ENCODE measurements at regions not wholly inside any gene's neighbourhood (a gene's known extent, or its start where the extent isn't known, plus 50 kb on each side); places are given as distances from the start of the nearest gene placed in this dataset.
A peak's percentile ranks its signal among the peaks of the same experiment; 100 is the strongest.

DNA sequence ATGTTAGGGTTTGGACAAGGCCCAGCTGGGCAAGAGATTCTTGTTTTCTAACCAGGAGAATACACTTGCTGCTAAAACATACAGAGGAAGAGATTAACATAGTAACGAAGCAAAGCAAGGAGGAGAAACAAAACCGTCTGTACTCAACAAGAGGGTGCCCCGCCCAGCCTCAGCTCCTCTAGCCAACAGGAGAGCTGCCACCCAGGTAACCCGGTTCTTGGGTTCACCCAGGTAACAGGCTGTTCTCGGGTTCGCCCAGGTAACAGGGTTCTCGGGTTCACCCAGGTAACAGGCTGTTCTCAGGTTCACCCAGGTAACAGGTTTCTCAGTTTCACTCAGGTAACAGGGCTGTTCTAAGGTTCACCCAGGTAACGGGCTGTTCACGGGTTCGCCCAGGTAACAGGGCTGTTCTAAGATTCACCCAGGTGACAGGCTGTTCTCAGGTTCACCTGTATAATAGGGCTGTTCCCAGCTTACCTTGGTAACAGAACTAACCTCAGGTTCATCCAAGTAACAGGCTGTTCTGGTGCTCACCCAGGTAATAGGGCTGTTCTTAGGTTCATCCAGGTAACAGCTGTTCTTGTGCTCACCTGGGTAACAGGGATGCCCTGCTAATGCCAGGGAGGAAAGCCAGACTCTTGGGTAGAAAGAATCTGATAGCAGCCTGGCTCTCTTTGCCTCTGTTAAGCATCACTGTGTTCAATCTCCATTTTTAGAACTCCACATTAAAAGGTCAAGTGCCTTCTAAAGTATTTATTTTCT is 271.6 kb downstream of the SYK start:
- no peak for DNase-seq

DNA sequence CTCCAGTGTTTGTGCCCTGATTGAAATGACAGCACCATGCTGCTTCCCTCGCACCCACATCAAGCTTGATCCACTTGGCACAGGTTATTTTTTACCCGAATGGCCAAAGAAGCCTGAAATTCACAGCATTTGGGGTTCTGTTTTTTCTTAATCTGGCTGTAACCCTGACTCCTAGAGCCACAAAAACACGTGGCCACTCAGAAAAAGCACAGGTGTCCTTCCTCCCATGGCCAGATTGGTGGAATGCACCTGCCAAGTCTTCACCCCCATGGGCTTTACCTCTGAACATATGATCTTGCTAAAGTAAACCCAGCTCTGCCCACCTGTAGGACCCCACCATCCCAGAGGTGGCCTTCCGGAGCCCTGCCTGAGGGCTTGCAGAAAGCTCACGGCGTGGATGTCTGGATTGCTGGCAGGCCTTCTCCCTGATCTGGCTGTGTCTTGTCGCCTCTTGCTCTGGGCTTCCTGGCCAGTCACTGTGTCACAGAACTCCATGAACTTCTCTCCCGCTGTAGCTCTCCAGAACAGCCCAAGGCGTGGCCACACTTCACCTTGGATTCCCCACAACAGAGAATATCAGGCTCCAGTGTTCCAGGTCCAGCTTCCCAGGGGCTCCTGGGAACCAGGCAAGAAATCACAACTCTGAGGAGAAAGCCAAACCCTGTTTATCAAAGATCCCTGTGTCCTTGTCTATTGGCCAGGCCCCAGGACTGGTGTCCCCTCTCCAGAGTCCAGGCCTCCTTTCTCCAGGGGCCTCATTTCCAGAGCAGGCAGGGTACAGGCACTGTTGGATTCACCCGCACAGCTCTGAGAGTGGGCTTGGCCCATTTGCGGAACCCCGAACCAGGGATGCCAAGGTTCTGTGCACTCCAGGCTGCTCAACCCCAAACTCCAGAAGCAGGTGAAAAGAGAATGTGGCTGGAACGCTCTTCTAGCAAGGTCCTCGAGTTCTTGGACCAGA is 272.5 kb downstream of the SYK start:
- no peak for DNase-seq

DNA sequence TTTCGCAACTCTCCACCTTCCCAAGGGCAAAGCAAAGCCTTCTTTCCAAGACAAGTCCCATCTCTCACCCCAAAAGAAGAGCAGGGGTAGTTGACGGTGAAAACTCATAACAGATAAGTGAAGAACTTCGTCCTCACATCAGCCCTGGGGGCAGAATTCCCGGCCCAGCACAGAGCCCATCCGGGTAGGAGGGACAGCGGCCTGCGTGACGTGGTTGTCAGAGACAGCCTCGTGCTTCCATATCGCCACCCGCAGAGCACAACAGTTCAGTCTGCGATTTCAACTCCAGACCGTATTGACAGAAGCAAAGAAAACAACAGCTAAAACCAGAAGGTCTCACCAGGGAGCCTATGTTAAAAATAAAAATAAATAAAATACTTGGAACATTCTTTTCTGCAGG is 273.2 kb downstream of the SYK start:
- DNase-seq: no peak

DNA sequence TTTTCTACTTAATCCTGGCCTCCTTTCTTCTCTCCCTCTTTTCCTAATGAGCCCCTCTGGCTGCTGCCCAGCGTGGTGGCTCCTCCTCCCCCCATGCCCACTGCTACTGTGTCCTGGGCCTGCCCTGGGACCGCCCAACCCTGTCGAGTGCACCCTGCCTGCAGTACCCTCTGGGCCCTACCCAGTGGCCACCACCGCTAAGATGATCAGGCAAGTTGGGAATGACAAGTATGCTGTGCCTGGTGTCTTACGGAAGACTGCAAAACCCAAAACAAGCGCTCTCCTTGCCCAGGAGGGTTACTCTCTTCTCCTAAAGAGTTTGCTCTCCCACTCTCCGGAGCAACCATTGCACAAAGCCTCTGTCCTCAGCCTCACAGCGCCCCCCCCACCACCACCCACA is 273.7 kb downstream of the SYK start:
- DNase-seq: no peak

DNA sequence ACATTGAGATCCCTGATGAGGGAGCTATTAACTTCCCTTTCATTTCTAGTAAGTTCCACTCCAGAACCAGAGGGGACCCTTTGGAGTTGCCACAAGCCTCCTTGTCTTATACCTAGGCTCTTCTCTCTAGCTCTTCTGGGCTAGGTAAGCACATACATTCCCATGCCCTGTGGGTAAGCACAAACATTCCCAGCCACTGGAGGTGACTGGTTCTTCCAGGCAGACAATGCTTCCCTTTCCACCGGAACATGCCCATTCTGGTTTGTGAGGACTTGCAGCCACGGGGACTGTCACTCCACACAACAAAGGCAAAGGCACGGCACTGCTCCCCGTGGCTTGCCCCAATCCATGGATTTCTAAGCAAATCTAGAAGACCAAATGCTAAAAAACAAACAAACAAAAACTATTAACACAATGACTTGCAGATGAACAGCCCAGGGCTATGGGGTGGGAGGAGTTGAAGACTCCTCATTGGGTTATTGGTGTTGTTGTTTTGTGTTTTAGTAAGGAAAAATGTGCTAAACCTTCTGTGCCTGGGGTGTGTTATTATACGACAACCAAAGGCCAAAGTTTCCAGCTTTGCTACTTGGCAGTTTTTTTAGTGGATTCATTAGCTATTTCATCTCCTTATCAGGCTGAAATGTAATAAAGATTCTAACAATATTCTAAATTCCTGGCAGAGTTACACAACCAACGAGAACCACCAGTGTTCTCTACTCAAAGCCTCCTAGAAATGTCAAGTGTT is 276.2 kb downstream of the SYK start:
- no peak for DNase-seq

DNA sequence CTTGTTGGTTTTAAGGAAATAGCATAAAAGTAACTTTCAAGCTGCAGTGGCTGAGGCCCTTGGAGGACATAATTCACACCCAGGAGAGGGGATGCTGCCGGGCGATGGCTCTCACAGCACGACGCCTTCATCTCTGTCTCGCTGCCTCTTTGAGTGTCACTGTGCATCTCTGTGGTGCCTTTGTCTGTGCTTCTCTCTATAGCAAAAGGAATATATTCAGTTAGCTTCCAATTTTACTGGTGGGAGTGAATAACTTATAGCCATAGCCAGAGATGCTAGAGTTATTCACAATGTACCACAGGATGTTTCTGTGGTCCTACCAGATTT is 276.7 kb downstream of the SYK start:
- no peak for DNase-seq

DNA sequence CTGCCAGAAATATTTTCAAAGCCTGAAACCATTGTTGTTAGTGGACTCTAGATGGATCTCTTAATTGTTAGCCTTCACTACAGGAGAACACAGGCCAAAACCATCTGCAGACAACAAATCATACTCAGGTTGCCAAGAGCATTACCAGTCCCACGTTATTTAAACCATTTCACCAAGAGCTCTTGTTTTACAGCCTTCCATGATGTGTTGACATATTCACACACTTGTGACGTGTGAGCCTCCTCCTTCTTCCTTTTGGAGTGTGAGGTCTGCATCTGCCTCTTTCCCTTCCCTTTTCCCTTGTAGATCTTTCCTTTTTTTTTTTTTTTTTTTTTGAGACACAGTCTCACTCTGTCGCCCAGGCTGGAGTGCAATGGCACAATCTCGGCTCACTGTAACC is 279.0 kb downstream of the AUH start:
- DNase-seq: no peak

DNA sequence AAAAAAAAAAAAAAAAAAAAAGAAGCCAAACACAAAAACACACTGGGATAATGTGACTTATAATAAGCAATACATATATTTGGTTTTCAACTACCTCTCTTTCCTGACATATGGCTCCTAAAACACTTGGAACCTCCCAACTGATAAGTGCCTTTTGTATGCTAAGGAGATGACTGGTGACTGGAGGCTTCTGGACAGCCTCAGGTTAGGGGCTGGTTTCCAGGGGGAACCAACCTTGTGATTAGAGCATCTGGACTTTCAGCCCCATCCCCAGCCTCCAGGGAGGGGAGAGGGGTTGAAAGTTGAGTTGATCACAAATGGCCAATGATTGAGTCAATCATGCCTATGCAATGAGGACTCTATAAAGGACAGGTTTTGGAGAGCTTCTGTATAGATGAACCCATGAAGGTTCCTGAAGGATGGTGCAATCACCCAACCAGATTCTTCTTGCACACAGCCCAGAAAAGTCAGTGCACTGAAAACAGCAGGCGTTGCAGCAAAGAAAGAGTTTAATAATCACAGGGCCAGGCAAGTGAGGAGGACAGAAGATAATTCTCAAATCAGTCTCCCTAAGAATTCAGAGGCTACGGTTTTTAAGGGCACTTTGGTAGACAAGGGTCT is 276.7 kb downstream of the AUH start:
- no peak for DNase-seq

DNA sequence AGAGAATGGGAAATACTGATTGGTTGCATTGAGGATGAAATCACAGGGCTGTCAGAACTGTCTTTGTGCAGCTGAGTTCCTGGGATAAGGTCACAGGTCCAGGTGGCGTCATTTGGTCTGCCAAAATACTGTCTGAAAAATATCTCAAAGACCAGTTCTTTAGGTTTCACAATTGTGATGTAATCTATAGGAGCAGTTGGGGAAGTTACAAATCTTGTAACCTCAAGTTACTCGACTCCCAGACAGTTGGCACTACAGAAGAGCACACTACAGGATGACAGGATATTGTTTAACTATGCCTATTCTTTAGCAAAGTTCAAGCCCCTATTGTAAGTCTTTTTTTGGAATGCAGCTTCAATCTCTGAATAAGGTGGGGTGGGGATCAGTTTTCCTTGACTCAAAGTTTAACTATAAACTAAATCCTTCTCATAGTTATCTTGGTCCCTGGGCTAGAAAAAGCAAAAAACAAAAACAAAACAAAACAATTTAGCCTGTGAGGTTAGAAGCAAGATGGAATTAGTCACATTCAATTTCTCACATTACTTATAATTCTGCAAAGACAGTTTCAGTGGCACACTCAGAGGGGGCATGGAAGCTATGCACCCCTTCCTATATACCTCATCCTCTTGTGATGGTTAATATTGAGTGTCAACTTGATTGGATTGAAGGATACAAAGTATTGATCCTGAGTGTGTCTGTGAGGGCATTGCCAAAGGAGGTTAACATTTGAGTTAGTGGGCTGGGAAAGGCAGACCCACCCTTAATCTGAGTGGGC is 276.0 kb downstream of the AUH start:
- no peak for DNase-seq

DNA sequence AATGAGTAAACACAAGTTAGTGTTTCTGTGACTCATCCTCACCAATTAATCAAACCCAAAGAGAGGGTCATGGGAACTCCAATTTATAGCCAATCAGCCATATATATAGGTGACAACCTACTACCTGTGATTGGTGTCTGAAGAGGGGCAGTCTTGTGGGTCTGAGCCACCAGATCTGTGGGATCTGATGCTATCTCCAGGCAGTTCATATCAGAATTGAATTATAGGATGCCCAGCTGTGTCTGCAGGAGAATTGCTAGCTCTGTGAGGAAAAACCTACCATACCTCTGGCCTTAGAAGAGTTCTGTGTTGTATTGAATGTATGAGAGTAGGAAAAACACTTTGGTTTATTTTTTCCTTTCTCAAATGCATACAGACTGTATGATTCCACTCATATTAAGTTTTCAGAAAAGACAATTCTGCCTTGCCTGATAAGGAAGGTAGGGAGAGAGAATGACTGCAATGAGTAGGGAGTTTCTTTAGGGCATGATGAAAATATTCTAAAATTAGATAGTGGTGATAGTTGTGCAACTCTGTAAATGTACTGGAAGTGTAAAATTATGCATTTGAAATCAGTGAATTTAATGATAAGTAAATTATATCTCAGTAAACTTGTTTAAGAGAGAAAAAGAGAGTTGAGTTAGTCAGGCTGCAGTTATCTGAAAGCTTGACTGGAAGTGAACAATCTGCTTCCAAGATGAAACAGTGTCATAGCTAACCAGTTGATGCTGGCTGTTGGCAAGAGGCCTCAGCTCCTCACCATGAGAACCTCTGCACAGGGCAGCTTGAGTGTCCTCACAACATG is 274.9 kb downstream of the AUH start:
- no peak for DNase-seq

DNA sequence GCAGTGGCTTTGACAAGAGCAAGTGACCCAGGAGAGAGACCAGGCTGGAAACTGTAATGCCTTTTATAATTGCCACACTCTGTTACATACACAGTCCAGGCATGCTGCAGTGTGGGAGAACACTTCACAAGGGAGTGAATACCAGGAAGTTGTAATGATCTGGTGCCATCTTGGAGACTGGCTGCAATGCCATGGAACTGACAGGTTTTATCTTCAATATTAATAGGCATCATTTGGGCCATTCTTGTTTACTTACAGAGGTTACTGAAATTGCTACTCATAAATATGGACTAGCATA is 274.3 kb downstream of the AUH start:
- no peak for DNase-seq

DNA sequence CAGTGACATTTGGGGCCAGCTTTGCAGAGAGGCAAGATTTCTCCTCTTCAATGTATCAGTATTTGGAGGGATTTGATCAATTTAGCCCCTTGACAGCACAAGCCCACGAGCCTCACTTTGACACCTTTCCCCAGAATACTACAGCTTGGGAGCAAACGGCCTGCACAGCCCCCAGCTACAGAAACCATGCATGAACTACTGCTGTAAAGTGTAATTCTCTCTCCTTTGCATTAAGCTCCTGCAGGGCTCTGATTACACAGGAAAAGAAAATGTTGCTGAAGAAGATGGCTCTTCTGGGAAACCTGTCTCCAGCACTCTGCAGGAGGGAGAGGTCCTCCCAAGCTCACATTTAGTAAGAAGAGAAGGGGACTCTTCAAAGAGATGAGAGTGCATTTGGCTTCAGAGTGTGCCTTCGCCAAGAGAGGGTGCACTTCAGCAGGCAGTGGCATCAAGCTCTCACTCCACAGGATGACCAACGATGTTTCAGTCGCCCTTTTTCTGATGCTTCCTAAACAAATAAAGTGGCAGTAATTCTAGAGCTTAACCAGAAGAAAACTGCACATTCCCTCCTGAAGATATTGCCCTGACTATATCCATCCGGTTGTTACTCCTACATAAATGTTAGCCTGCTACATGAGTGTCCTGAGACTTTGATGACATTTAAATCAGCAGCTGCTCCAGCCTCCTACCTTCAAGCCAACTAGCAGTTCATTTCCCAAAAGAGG is 272.2 kb downstream of the AUH start:
- DNase-seq: no peak

DNA sequence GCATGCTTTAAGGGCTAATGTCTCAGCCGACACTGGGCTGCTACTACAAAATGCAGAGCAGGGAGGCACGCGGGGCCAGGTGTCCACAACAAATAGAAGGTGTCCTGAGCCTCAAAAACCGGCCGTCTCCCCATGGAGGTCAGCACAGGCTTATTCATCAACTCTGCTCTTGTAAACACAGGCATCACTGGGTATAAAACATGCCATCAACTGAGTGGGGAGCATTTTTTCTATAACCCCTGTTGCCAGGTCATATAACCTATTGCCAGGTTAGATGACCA is 271.6 kb downstream of the AUH start:
- DNase-seq: no peak

DNA sequence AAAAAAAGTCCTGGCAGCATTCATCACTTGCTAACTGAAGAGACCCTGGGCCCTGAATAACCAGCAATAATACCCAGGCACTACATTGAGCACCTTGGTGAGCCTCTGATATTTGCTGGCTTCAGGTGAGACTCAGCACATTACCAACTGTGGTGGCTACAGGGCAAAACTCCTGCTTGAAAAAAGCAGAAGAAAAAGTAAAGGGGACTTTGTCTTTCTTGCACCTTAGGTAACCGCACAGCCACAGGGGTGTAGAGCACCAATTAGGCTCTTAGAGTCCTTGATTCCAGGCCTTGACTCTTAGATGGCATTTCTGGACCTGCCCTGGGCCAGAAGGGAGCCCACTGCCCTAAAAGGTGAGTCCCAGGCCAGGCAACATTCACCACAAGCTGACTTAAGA is 269.5 kb downstream of the AUH start:
- DNase-seq: no peak

DNA sequence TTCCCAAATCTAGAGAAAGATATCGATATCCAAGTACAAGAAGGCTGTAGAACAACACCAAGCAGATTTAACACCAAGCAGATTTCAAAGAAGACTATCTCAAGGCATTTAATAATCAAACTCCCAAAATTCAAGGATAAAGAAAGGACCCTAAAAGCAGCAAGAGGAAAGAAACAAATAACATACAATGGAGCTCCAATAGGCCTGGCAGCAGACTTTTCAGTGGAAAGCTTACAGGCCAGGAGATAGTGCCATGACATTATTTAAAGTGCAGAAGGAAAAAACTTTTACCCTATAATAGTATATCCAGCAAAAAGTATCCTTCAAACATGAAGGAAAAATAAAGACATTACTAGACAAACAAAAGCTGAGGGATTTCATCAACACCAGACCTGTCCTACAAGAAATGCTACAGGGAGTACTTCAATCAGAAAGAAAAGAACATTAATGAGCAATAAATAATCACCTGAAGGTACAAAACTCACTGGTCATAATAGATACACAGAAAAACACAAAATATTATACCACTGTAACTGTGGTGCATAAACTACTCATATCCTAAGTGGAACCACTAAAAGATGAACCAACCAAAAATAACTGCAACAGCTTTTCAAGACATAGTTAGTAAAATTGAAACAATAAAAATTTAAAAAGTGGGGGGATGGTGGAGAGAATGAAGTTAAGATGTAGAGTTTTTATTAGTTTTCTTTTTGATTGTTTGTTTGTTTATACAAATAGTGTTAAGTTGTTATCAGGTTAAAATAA is 267.2 kb downstream of the AUH start:
- no peak for DNase-seq

DNA sequence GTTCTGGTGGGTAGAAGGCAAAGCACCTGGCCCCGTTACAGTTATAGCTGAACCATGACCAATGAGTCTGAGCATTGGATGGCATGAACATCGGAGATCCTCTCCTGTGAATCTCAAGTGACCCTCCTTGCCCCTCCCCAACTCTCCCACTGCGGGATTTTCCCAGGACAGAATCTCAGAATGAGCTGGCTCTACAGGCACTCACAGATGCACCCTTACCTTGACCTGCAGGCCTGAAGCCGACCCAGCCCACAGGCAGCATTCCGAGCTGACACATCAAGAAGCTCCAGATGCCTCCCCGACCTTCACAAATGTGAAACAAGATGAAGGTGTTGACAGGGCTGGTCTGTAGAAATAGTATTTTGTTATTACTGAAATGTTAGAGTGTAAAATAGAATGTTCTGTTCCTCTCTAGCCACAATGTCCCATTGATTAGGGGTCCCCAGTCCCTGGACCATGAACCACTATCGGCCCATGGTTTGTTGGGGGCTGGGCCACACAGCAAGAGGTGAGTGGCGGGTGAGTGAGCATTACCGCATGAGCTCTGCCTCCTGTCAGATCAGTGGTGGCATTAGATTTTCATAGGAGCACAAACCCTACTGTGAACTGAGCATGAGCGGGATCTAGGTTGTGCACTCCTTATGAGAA is 263.4 kb downstream of the AUH start:
- no peak for DNase-seq

DNA sequence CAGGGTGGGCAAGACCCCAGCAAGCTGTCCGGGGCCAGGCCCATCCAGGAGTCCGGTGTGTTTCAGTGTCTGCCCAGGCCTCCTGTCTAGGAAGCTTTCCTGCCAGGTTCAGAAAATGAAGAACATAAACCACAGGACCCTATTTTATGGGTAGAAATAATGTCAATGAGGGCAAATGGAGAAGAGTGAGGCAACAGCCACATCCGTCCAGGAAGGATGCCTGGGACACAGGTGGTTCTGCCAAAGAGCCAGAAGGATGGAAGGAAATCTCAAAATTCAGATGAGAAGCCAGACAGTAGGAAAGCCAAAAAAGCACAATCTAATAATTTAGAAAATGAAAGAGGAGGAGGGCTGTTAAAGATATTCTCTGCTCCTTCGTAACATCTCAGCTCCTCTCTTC is 262.3 kb downstream of the AUH start:
- no peak for DNase-seq

DNA sequence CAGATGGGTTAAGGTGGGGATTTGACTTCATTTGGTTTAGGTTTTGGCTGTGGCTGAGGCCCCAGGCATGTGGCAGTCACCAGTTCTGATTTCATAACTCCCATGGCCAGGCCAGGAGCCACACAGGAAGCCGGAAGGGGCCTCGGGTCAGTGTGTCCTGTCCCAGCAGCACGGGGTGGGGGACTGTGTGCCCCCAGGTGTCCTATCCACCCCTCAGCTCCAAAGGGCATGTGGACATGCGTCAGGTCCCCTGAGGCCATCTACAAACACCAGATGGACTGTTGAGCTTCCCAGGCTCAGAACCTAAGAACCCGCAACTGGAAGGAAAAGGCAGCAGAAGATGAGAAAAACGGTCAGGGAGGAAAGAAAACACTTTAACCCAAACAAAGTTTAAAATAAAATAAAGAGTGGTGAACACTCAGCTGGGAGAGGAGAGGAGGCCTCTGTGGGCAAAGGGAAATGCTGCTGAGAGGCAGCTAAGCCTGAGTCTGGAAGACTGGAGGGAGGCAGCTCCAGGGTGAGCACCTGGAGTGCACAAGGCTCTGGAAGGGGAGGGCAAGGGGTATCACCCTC is 260.8 kb downstream of the AUH start:
- DNase-seq: no peak

DNA sequence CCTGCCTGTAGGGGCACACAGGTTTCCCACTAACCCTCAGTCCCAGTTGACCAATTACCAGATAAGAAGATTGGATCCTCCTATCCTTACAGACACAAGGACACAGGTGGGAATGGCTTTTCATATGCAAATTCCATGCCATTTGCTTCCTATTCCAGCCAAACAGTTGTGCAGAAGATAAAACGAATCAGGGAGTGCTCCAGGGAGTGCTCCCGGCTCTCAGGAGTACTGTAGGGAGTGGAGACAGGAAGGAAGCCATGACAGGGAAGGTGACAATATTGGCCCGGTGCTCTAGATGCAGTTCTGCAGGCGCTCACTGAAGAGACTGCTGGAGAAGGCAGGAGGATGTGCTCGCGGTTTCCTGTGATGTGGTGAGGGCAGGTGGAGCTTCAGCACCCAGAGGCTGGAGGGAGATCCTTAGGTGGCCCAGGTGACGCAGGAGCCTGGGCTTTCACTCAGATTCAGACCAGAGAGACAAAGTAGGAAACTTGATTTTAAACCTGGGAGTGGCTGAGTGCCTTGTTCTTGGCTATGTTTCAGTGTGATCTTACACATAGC is 260.0 kb downstream of the AUH start:
- DNase-seq: peak; percentile 91

Data from central memory CD4-positive, alpha-beta T cell (primary cell).